WERI-Rb-1 (cell line): ENCODE measurements at regions not wholly inside any gene's neighbourhood (a gene's known extent, or its start where the extent isn't known, plus 50 kb on each side); places are given as distances from the start of the nearest gene placed in this dataset.

Experiments used
- DNase-seq: peaks from one replicate; pipeline ENCODE4 v3.0.0-alpha.2; 2020
- H3K27ac ChIP-seq: fragments of 250-450 bp; sonication (Bioruptor Pico); 2 replicates; pipeline ENCODE4 v1.5.1; 2020; ENCODE audit warnings: mild to moderate bottlenecking, moderate library complexity
- H3K27me3 ChIP-seq: fragments of 250-450 bp; sonication (Bioruptor Pico); 2 replicates; pipeline ENCODE4 v1.5.1; 2021; ENCODE audit warnings: mild to moderate bottlenecking, low read depth, moderate library complexity; ENCODE audit not compliant: insufficient read depth, severe bottlenecking
- H3K36me3 ChIP-seq: fragments of 250-450 bp; sonication (Bioruptor Pico); 2 replicates; pipeline ENCODE4 v1.5.1; 2020; ENCODE audit warnings: mild to moderate bottlenecking, moderate library complexity
- H3K4me3 ChIP-seq: 2 replicates; pipeline ENCODE4 v1.5.1; 2011; ENCODE audit warnings: low read depth, mild to moderate bottlenecking, control low read depth, low read length
- H3K9me3 ChIP-seq: fragments of 250-450 bp; sonication (Bioruptor Pico); 2 replicates; pipeline ENCODE4 v1.5.1; 2021; ENCODE audit warnings: mild to moderate bottlenecking, moderate library complexity; ENCODE audit not compliant: severe bottlenecking
- CTCF ChIP-seq: IDR thresholded peaks from 2 replicates; pipeline ENCODE4 v1.5.1; 2011; ENCODE audit warnings: low read depth, mild to moderate bottlenecking, control low read depth, inconsistent platforms, low read length

- Histone ChIP-seq H3K9me3 (no peaks in the 10 kb centered on the region), H3K36me3 (no peaks in the 10 kb centered on the region), H3K27ac (no peak overlapping the region), H3K4me3 (no peak overlapping the region), H3K27me3 (no peaks in the 10 kb centered on the region)
- peak; percentile 58 for DNase-seq
- no peak for TF ChIP-seq CTCF
Observed at GRCh38 chr5:29263915-29264351, 1929.6 kb upstream of the CDH6 start.

- H3K27me3 ChIP-seq = no peaks in the 10 kb centered on the region
- no peak overlapping the region for H3K4me3 ChIP-seq
- no peak for DNase-seq
- H3K36me3 ChIP-seq = no peaks in the 10 kb centered on the region
- TF ChIP-seq CTCF = no peak
- no peak overlapping the region for H3K27ac ChIP-seq
- H3K9me3 ChIP-seq = no peaks in the 10 kb centered on the region
Observed at GRCh38 chr5:29262339-29263123, 1931.0 kb upstream of the CDH6 start.

- Histone ChIP-seq H3K36me3 (no peaks in the 10 kb centered on the region), H3K9me3 (no peaks in the 10 kb centered on the region), H3K4me3 (no peak overlapping the region), H3K27me3 (no peaks in the 10 kb centered on the region), H3K27ac (no peak overlapping the region)
- no peak for TF ChIP-seq CTCF
- DNase-seq = no peak
Observed at GRCh38 chr5:29261213-29261612, 1932.3 kb upstream of the CDH6 start.

GRCh38 chr5:29252390-29252789, 1941.1 kb upstream of the CDH6 start:
- H3K4me3 ChIP-seq = no peak overlapping the region
- no peak overlapping the region for H3K27ac ChIP-seq

GRCh38 chr5:29247346-29248028, 1946.0 kb upstream of the CDH6 start:
- DNase-seq = no peak
- Histone ChIP-seq H3K36me3 (no peaks in the 10 kb centered on the region), H3K27me3 (no peaks in the 10 kb centered on the region), H3K4me3 (no peak overlapping the region), H3K27ac (no peak overlapping the region), H3K9me3 (no peaks in the 10 kb centered on the region)
- TF ChIP-seq CTCF = no peak

More at GRCh38 chr5:29252390-29252789, 1941.1 kb upstream of the CDH6 start:
- DNase-seq = no peak
- TF ChIP-seq CTCF = no peak
- Histone ChIP-seq H3K36me3 (no peaks in the 10 kb centered on the region), H3K27me3 (no peaks in the 10 kb centered on the region), H3K9me3 (no peaks in the 10 kb centered on the region)
